Uterus (tissue), 3 donors: ENCODE measurements at regions not wholly inside any gene's neighbourhood (a gene's known extent, or its start where the extent isn't known, plus 50 kb on each side); places are given as distances from the start of the nearest gene placed in this dataset.

Source experiments
- DNase-seq, 2 donors: peaks; one replicate each; pipeline ENCODE4 v3.0.0-alpha.2; 2019 to 2020
- H3K27ac ChIP-seq, 2 donors: fragments of 200-600 bp; sonication (generic); 1 replicate in 1 of 2; 2 replicates in 1 of 2; pipeline ENCODE4 v1.5.1; 2016 to 2018
- H3K27me3 ChIP-seq, 2 donors: fragments of 200-600 bp; sonication (generic); one replicate each; pipeline ENCODE4 v1.5.1; 2018 to 2019; ENCODE audit warnings: control low read depth in 1 of 2
- H3K36me3 ChIP-seq, 2 donors: fragments of 200-600 bp; sonication (generic); one replicate each; pipeline ENCODE4 v1.5.1; 2019; ENCODE audit warnings: control low read depth in 1 of 2
- H3K4me1 ChIP-seq, 2 donors: fragments of 200-600 bp; sonication (generic); one replicate each; pipeline ENCODE4 v1.5.1; 2018 to 2019; ENCODE audit warnings: control low read depth in 1 of 2
- H3K4me3 ChIP-seq, 2 donors: fragments of 200-600 bp; sonication (generic); 1 replicate in 1 of 2; 2 replicates in 1 of 2; pipeline ENCODE4 v1.5.1; 2018 to 2019; ENCODE audit warnings: mild to moderate bottlenecking in 1 of 2
- H3K9me3 ChIP-seq, 2 donors: fragments of 200-600 bp; sonication (generic); one replicate each; pipeline ENCODE4 v1.5.1; 2019; ENCODE audit warnings: control low read depth in 1 of 2
- CTCF ChIP-seq, 4 experiments: fragments of 200-600 bp in 2 of 4; fragments of 450-650 bp in 2 of 4; sonication (generic) in 2 of 4; IDR thresholded peaks; one replicate each; pipeline ENCODE4 v1.5.1; 2016 to 2019; ENCODE audit warnings: antibody characterized with exemption in 4 of 4, mild to moderate bottlenecking in 2 of 4, moderate library complexity in 1 of 4
- POLR2A ChIP-seq, 2 donors: fragments of 450-650 bp; IDR thresholded peaks; one replicate each; pipeline ENCODE4 v1.6.1; 2016; ENCODE audit warnings: antibody characterized with exemption in 2 of 2, mild to moderate bottlenecking in 1 of 2, moderate library complexity in 1 of 2
- intact Hi-C: fragments of 100-400 bp; cut with DNase I; formaldehyde crosslinking; loops from one replicate; pipeline ENCODE4 v1.15.1; 2023; ENCODE audit warnings: low total_unique reads
- donor health status: DM: yes; HTN: yes; CAD: no.

DNA sequence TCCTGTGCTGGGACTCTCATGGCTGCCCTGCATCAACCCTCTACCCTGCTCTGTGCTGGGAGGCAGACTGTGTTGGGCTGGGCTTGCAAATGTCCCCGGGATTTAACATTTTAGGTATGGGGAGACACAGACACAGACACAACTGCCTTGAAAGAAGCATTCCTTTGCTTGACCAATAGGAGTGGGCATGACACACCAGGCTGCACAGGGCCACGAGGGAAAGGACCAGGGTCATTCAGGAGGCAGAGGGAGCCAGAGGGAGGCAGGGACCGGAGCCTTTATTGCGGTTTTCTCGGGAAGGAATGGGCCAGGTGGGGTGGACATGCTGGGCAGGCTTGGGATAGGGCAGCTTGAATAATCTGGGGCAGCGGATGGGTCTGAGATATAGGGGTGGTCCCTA lies 238.7 kb upstream of the COPS8 start:
- Histone ChIP-seq H3K4me1 (no peaks in the 10 kb centered on the region), H3K9me3 (no peaks in the 10 kb centered on the region), H3K27me3 (no peaks in the 10 kb centered on the region), H3K36me3 (no peaks in the 10 kb centered on the region), H3K27ac (no peak overlapping the region), H3K4me3 (no peak overlapping the region)
- intact Hi-C loops = no loop called here
- no peak for DNase-seq
- no peak for TF ChIP-seq POLR2A (IDR thresholded peaks at IDR 0.05)
- TF ChIP-seq CTCF (IDR thresholded peaks at IDR 0.05) = no peak

DNA sequence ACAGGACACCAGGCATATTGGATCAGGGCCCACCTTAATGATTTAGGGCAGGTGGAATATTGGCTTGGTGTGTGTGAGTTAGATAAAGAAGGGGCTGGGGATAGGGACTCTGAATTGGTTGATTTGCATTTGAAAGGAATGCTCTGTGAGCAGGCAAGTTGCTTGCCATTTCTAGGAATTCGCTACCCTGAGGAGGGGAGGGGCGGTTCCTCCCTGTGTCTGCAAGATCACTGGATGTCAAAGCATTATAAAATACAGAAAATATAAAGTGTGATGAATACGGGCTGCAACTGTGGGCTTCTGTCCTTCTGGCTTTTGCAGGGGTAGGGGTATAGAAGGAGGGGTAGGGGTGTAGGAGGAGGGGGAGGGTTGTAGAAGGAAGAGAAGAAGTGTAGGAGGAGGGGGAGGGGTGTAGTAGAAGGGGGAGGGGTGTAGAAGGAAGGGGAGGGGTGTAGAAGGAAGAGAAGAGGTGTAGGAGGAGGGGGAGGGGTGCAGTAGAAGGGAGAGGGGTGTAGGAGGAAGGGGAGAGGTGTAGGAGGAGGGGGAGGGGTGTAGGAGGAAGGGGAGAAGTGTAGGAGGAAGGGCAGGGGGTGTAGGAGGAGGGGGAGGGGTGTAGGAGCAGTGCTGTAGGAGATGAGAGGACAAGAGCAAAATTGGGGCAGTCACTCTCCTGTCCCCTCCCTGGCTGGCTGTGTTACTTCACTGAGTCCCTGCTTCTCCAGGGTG lies 238.0 kb upstream of the COPS8 start:
- intact Hi-C loops = no loop called here
- DNase-seq = no peak
- H3K27ac ChIP-seq = no peak overlapping the region
- H3K36me3 ChIP-seq = no peaks in the 10 kb centered on the region
- H3K4me3 ChIP-seq = no peak overlapping the region
- TF ChIP-seq POLR2A (IDR thresholded peaks at IDR 0.05) (no peak), CTCF (IDR thresholded peaks at IDR 0.05) (no peak)
- no peaks in the 10 kb centered on the region for H3K9me3 ChIP-seq
- H3K4me1 ChIP-seq = no peaks in the 10 kb centered on the region
- no peaks in the 10 kb centered on the region for H3K27me3 ChIP-seq

- H3K27ac ChIP-seq = no peak overlapping the region
- H3K36me3 ChIP-seq = no peaks in the 10 kb centered on the region
- H3K4me1 ChIP-seq = no peaks in the 10 kb centered on the region
- DNase-seq = no peak
- no peak overlapping the region for H3K4me3 ChIP-seq
- intact Hi-C loops = no loop called here
- H3K9me3 ChIP-seq = no peaks in the 10 kb centered on the region
- H3K27me3 ChIP-seq = no peaks in the 10 kb centered on the region
- TF ChIP-seq CTCF (IDR thresholded peaks at IDR 0.05) (no peak), POLR2A (IDR thresholded peaks at IDR 0.05) (no peak)
Measured at GRCh38 chr2:236848501-236848900, 237.2 kb upstream of the COPS8 start.

GRCh38 chr2:236849508-236849907 lies 236.2 kb upstream of the COPS8 start:
- intact Hi-C loops = no loop called here
- DNase-seq = no peak

DNA sequence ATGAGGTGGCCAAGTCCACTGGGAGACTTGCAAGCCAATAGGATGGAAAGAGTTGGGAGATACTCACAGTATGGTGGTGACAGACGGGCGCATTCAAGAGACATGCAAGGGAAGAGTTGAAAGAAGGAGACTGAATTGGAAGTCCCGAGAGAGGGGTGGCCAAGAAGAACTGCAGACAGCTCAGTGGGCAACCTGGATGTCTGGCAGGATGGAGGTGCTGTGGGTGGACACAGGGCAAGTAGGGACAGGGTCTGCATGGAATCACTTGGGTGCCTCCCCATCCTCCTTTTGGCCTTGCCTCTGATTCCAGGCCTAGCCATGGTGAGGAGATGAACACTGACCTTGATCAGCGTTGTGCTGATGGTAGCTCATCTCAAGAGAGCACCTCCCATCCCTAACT lies 235.7 kb upstream of the COPS8 start:
- intact Hi-C loops = no loop called here
- Histone ChIP-seq H3K27ac (no peak overlapping the region), H3K4me3 (no peak overlapping the region), H3K27me3 (no peaks in the 10 kb centered on the region), H3K36me3 (no peaks in the 10 kb centered on the region), H3K9me3 (no peaks in the 10 kb centered on the region), H3K4me1 (no peaks in the 10 kb centered on the region)
- DNase-seq = no peak
- no peak for TF ChIP-seq POLR2A (IDR thresholded peaks at IDR 0.05)
- TF ChIP-seq CTCF (IDR thresholded peaks at IDR 0.05) = no peak

More at GRCh38 chr2:236849508-236849907, 236.2 kb upstream of the COPS8 start:
- H3K4me1 ChIP-seq = no peaks in the 10 kb centered on the region
- no peak overlapping the region for H3K4me3 ChIP-seq
- no peaks in the 10 kb centered on the region for H3K9me3 ChIP-seq
- H3K27me3 ChIP-seq = no peaks in the 10 kb centered on the region
- no peaks in the 10 kb centered on the region for H3K36me3 ChIP-seq
- TF ChIP-seq POLR2A (IDR thresholded peaks at IDR 0.05) = no peak
- no peak for TF ChIP-seq CTCF (IDR thresholded peaks at IDR 0.05)
- no peak overlapping the region for H3K27ac ChIP-seq
